Spleen (tissue), 7 donors: ENCODE measurements at regions not wholly inside any gene's neighbourhood (a gene's known extent, or its start where the extent isn't known, plus 50 kb on each side); places are given as distances from the start of the nearest gene placed in this dataset.

Experiments used
- POLR2A ChIP-seq, 3 donors: fragments of 450-650 bp; IDR thresholded peaks; one replicate each; pipeline ENCODE4 v1.5.1; 2017; ENCODE audit warnings: antibody characterized with exemption in 3 of 3, mild to moderate bottlenecking in 1 of 3
- TF ChIP-seq, protein P1 (sequence below), 11 experiments: fragments of 200-600 bp in 7 of 11; fragments of 450-650 bp in 4 of 11; sonication (generic) in 4 of 11; IDR thresholded peaks in 8 of 11; conservative IDR thresholded peaks in 3 of 11; 1 replicate in 7 of 11; 2 replicates in 4 of 11; pipeline versions ENCODE4 v1.4.0 to v1.8.0; 2016 to 2021; ENCODE audit warnings: antibody characterized with exemption in 11 of 11, inconsistent platforms in 4 of 11, mild to moderate bottlenecking in 1 of 11
- donor health status: DM: no; HTN: no; CAD: no; lungs with moderate emphysema.
- donor health status: DM: no; HTN: no; CAD: no.
- donor health status: DM: no; HTN: no; CAD: no.

DNA sequence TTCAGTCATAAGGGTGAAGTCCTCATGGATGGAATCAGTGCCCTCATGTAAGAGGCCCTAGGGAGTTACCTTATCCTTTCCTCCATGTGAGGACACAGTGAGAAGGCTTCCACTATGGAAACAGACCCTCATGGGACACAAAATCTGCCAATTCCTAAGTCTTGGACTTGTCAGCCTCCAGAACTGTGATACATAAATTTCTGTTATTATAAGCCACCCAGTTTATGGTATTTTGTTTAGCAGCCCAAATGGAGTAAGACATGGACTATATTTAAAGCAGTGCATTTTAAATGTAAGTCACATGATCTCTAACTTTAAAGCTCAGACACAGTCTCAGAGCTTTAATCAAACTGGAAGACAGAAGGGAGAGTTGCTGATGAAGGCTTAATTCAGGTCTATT is 619.8 kb upstream of the CHORDC1 start:
- no peak for TF ChIP-seq POLR2A (IDR thresholded peaks at IDR 0.05)
- TF ChIP-seq, protein P1, sequence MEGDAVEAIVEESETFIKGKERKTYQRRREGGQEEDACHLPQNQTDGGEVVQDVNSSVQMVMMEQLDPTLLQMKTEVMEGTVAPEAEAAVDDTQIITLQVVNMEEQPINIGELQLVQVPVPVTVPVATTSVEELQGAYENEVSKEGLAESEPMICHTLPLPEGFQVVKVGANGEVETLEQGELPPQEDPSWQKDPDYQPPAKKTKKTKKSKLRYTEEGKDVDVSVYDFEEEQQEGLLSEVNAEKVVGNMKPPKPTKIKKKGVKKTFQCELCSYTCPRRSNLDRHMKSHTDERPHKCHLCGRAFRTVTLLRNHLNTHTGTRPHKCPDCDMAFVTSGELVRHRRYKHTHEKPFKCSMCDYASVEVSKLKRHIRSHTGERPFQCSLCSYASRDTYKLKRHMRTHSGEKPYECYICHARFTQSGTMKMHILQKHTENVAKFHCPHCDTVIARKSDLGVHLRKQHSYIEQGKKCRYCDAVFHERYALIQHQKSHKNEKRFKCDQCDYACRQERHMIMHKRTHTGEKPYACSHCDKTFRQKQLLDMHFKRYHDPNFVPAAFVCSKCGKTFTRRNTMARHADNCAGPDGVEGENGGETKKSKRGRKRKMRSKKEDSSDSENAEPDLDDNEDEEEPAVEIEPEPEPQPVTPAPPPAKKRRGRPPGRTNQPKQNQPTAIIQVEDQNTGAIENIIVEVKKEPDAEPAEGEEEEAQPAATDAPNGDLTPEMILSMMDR (IDR thresholded peaks at IDR 0.05 in 8 of 11, conservative IDR thresholded peaks at IDR 0.05 in 3 of 11) = no peak
